OCI-LY7 (cell line): ENCODE measurements at regions not wholly inside any gene's neighbourhood (a gene's known extent, or its start where the extent isn't known, plus 50 kb on each side); places are given as distances from the start of the nearest gene placed in this dataset.

Experiments
- BruUV-seq: library from RNA; stranded (reverse); fragments of 400-500 nt; replicated peaks from 2 replicates; lab custom pipeline; 2021; lab: Mats Ljungman, UMichigan
- CTCF ChIA-PET: fragments of 300-600 bp; sonication (Branson Sonifier 250); formaldehyde crosslinking; loops from one replicate; lab custom pipeline; 2022; ENCODE audit warnings: antibody characterized with exemption; ENCODE audit not compliant: unreplicated experiment; lab: Charles Lee
- POLR2A ChIA-PET: fragments of 300-600 bp; sonication (Branson Sonifier 250); formaldehyde crosslinking; loops from one replicate; lab custom pipeline; 2022; ENCODE audit warnings: antibody characterized with exemption; lab: Charles Lee
- DNase-seq: peaks from one replicate; pipeline ENCODE4 v3.0.0-alpha.2; 2015; ENCODE audit warnings: low spot score
- H2AFZ ChIP-seq: fragments of 200-600 bp; sonication (generic), shearing (Covaris generic); 2 replicates; pipeline ENCODE4 v1.6.1; 2014; ENCODE audit warnings: mild to moderate bottlenecking, antibody characterized with exemption, low read length, moderate library complexity
- H3K27ac ChIP-seq: fragments of 200-600 bp; sonication (generic); 2 replicates; pipeline ENCODE4 v1.5.1; 2014; ENCODE audit warnings: mixed run types, low read depth, mild to moderate bottlenecking, moderate library complexity, low read length, inconsistent platforms; ENCODE audit not compliant: poor library complexity, severe bottlenecking
- H3K36me3 ChIP-seq: fragments of 200-600 bp; sonication (generic); 2 replicates; pipeline ENCODE4 v1.6.1; 2014; ENCODE audit warnings: mild to moderate bottlenecking, antibody characterized with exemption, low read length, moderate library complexity, mixed read lengths; ENCODE audit not compliant: insufficient read depth
- H3K4me1 ChIP-seq: fragments of 200-600 bp; sonication (generic); 2 replicates; pipeline ENCODE4 v1.5.1; 2014; ENCODE audit warnings: mild to moderate bottlenecking, low read length; ENCODE audit not compliant: insufficient read depth, poor library complexity, severe bottlenecking
- H3K4me2 ChIP-seq: fragments of 200-600 bp; sonication (generic); 2 replicates; pipeline ENCODE4 v1.6.1; 2014; ENCODE audit warnings: mild to moderate bottlenecking, low read length
- H3K4me3 ChIP-seq: fragments of 200-600 bp; sonication (generic); 2 replicates; pipeline ENCODE4 v1.5.1; 2014; ENCODE audit warnings: mild to moderate bottlenecking, low read depth, low read length; ENCODE audit not compliant: poor library complexity, severe bottlenecking
- H3K79me2 ChIP-seq: fragments of 200-600 bp; sonication (generic); 2 replicates; pipeline ENCODE4 v1.6.1; 2016; ENCODE audit warnings: low read depth, mild to moderate bottlenecking, low read length, moderate library complexity, mixed read lengths; ENCODE audit not compliant: insufficient read depth
- H3K9me2 ChIP-seq: fragments of 200-600 bp; sonication (generic); 2 replicates; pipeline ENCODE4 v1.6.1; 2016; ENCODE audit warnings: mild to moderate bottlenecking, low read length, mixed read lengths; ENCODE audit not compliant: insufficient read depth
- H3K9me3 ChIP-seq: fragments of 200-600 bp; sonication (generic); 2 replicates; pipeline ENCODE4 v1.6.1; 2014; ENCODE audit warnings: mild to moderate bottlenecking, mixed run types, low read length, mixed read lengths
- H4K20me1 ChIP-seq: fragments of 200-600 bp; sonication (generic); 2 replicates; pipeline ENCODE4 v1.6.1; 2014; ENCODE audit warnings: mild to moderate bottlenecking, antibody characterized with exemption, low read length, moderate library complexity, mixed read lengths; ENCODE audit not compliant: insufficient read depth
- CTCF ChIP-seq: fragments of 200-600 bp; sonication (generic); conservative IDR thresholded peaks from 2 replicates; pipeline ENCODE4 v1.5.1; 2014; ENCODE audit warnings: mild to moderate bottlenecking, antibody characterized with exemption, low read length, moderate library complexity, mixed read lengths
- EZH2phosphoT487 ChIP-seq: fragments of 200-600 bp; sonication (generic); IDR thresholded peaks from 2 replicates; pipeline ENCODE4 v1.6.1; 2018; ENCODE audit warnings: low read depth, borderline replicate concordance, mild to moderate bottlenecking, mixed run types, antibody characterized with exemption, low read length, moderate library complexity, mixed read lengths
- intact Hi-C: fragments of 100-400 bp; cut with micrococcal nuclease; formaldehyde crosslinking; loops from one replicate; pipeline ENCODE4 v1.10.0; 2022; ENCODE audit not compliant: unreplicated experiment

GRCh38 chr13:52947921-52948373, 80.7 kb upstream of the OLFM4 start:
- no TSS peak for BruUV-seq
- no peaks in the 10 kb centered on the region for H3K4me1 ChIP-seq
- no peak for TF ChIP-seq CTCF
- no peak for TF ChIP-seq EZH2phosphoT487
- no peaks in the 10 kb centered on the region for H3K9me2 ChIP-seq
- no peak overlapping the region for H2AFZ ChIP-seq
- no peak overlapping the region for H3K4me3 ChIP-seq
- no peak overlapping the region for H3K27ac ChIP-seq
- ChIA-PET POLR2A (no interaction called here), CTCF (no interaction called here)
- H3K4me2 ChIP-seq: no peak overlapping the region
- no peaks in the 10 kb centered on the region for H3K79me2 ChIP-seq
- H3K36me3 ChIP-seq: no peaks in the 10 kb centered on the region
- no peaks in the 10 kb centered on the region for H3K9me3 ChIP-seq
- intact Hi-C loops: no loop called here
- no peak for DNase-seq
- no peaks in the 10 kb centered on the region for H4K20me1 ChIP-seq

- H3K4me1 ChIP-seq: no peaks in the 10 kb centered on the region
- CTCF ChIA-PET: no interaction called here
- DNase-seq: no peak
- no peak overlapping the region for H2AFZ ChIP-seq
- BruUV-seq: no TSS peak
- H3K4me2 ChIP-seq: no peak overlapping the region
- H3K79me2 ChIP-seq: no peaks in the 10 kb centered on the region
- no peaks in the 10 kb centered on the region for H3K9me2 ChIP-seq
- no peaks in the 10 kb centered on the region for H3K36me3 ChIP-seq
- TF ChIP-seq EZH2phosphoT487: no peak
- no peak for TF ChIP-seq CTCF
- H3K27ac ChIP-seq: no peak overlapping the region
- H4K20me1 ChIP-seq: no peaks in the 10 kb centered on the region
- H3K4me3 ChIP-seq: no peak overlapping the region
- H3K9me3 ChIP-seq: no peaks in the 10 kb centered on the region
- POLR2A ChIA-PET: no interaction called here
- intact Hi-C loops: no loop called here
These were observed 83.3 kb upstream of the OLFM4 start for GRCh38 chr13:52945348-52945747.

- DNase-seq: no peak
- H3K4me1 ChIP-seq: no peaks in the 10 kb centered on the region
- ChIA-PET CTCF (no interaction called here), POLR2A (interaction anchor here (1.3 kb wide), 1 partner anchor 9 kb away, joined by 3 read pairs; no protein-coding TSS in a partner anchor)
- H2AFZ ChIP-seq: no peak overlapping the region
- H3K4me3 ChIP-seq: no peak overlapping the region
- no peaks in the 10 kb centered on the region for H4K20me1 ChIP-seq
- no peaks in the 10 kb centered on the region for H3K9me3 ChIP-seq
- intact Hi-C loops: no loop called here
- no peaks in the 10 kb centered on the region for H3K36me3 ChIP-seq
- no peak overlapping the region for H3K4me2 ChIP-seq
- no TSS peak for BruUV-seq
- no peak overlapping the region for H3K27ac ChIP-seq
- no peaks in the 10 kb centered on the region for H3K9me2 ChIP-seq
- no peaks in the 10 kb centered on the region for H3K79me2 ChIP-seq
- TF ChIP-seq EZH2phosphoT487 (no peak), CTCF (no peak)
These were observed 83.9 kb upstream of the OLFM4 start for GRCh38 chr13:52944697-52945096.
